SK-N-SH (cell line): ENCODE measurements at regions not wholly inside any gene's neighbourhood (a gene's known extent, or its start where the extent isn't known, plus 50 kb on each side); places are given as distances from the start of the nearest gene placed in this dataset.

Experiments
- CTCF ChIP-seq: fragments of 200-600 bp; sonication (generic); IDR thresholded peaks from 2 replicates; pipeline ENCODE4 v1.6.1; 2017; ENCODE audit warnings: antibody characterized with exemption, mild to moderate bottlenecking, moderate library complexity
- FOXM1 ChIP-seq: IDR thresholded peaks from 2 replicates; pipeline ENCODE4 v1.4.0; 2012; ENCODE audit warnings: low read depth, mild to moderate bottlenecking
- RFX5 ChIP-seq: IDR thresholded peaks from 2 replicates; pipeline ENCODE4 v1.6.1; 2012; ENCODE audit warnings: mild to moderate bottlenecking, improper control_type of control experiment, low read length

- no peak for TF ChIP-seq FOXM1
- TF ChIP-seq CTCF: no peak
- TF ChIP-seq RFX5: no peak
Measured at GRCh38 chr1:34455121-34455520, 278.4 kb downstream of the C1orf94 start.
